Stimulated activated CD8-positive, alpha-beta memory T cell treated with anti-CD3 and anti-CD28 coated beads, Interleukin-2, amount 100 ng/mL, for 1 hour (primary cell): ENCODE measurements at regions not wholly inside any gene's neighbourhood (a gene's known extent, or its start where the extent isn't known, plus 50 kb on each side); places are given as distances from the start of the nearest gene placed in this dataset.

ENCODE experiments used
- DNase-seq, 2 donors: peaks; one replicate each; pipeline ENCODE4 v3.0.0-alpha.2; 2020; ENCODE audit warnings: low read depth in 2 of 2

GRCh38 chr6:8530785-8531435 lies 95.6 kb upstream of the SLC35B3 start:
- no peak for DNase-seq

GRCh38 chr6:8529250-8529649 lies 93.9 kb upstream of the SLC35B3 start:
- no peak for DNase-seq

- no peak for DNase-seq
Measured at GRCh38 chr6:8527818-8528217, 92.5 kb upstream of the SLC35B3 start.

- DNase-seq, result no peak
Measured at GRCh38 chr6:8526624-8527023, 91.3 kb upstream of the SLC35B3 start.

GRCh38 chr6:8525370-8525769 lies 90.0 kb upstream of the SLC35B3 start:
- no peak for DNase-seq

DNA sequence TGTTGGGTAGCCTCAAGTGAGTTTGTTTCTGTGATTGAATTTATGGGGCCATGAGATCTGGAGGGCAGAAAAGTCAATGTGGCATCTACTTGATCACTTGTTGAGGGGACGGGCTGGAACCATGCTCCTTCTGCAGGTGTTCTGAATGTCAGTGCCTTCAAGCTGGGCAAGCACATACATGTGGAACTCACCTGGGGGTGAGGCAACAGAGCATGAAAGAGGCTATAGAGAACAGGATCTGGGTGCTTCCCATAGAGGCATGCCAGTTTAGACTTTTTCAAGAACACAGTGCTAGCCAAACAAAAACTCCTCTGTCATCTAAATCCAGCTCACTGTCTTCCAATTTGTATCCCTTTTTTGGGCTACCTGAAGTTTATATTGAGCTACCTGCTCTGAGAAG lies 77.8 kb upstream of the SLC35B3 start:
- DNase-seq, result no peak

DNA sequence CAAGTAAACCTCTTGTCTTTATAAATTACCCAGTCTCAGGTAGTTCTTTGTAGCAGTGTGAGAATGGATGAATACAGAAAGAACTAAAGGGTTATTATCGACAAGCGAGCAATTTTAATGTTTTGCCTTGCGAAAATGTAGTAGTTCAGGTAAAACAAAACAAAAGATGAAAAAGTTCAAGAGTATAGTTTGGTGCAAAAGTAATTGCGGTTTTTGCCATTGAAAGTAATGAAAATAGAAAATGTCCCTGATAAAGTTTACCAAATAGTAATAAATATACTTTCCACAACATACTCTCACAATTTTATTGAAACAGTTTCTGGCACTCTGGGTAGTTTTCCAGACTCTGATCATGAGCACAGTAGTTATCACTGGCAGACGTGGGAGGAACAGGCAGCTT lies 71.9 kb upstream of the SLC35B3 start:
- no peak for DNase-seq

GRCh38 chr6:8506126-8506525 lies 70.8 kb upstream of the SLC35B3 start:
- DNase-seq, result no peak

GRCh38 chr6:8499540-8499939 lies 64.2 kb upstream of the SLC35B3 start:
- DNase-seq, result no peak

DNA sequence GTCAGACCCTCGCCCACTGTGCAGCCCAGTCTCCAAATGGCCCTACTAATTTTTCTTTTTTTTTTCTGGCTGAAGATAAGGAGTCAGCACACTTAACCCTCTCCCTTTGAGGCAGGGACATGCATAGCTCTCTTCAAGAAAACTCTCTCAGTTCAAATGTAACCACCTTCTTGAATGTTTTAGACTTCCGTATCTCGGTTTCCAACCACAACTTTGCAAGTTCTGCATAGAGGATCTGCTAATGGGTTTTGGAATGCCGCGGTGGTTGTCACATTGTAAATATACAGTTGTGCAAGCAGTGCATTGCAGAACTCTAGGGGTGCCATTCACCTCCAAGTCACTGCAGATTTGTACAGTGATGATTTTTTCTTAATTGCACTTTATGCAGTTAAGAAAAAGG lies 59.4 kb upstream of the SLC35B3 start:
- no peak for DNase-seq

DNA sequence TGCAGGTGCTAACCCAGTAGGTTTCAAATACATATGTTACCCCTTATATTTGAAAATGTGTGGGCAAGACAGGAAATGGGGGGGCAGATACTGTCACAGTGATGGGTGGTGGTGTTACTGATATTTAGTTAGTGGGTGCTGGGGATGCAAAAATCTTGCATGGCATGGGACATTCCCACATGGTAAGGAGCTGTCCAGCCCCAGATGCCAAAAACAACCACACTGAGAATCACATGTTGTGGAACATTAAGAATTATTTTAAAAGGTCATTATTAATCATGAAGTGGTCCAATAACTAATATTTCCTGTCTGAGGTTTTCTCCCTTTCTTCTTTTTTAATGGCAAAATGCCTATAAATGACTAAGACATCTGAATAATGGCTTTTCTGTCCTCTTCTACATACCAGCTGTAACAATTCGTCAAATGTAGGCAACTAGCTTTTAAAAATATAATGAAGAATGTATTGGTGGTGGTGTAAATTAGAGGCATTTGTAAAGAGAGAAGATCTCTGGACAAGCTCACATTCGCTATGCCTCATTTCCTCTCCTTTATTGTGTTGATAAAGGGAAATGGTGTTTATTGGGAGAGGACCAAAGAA lies 57.3 kb upstream of the SLC35B3 start:
- no peak for DNase-seq
